ENCODE measurements at regions not wholly inside any gene's neighbourhood (a gene's known extent, or its start where the extent isn't known, plus 50 kb on each side); places are given as distances from the start of the nearest gene placed in this dataset.

DNA sequence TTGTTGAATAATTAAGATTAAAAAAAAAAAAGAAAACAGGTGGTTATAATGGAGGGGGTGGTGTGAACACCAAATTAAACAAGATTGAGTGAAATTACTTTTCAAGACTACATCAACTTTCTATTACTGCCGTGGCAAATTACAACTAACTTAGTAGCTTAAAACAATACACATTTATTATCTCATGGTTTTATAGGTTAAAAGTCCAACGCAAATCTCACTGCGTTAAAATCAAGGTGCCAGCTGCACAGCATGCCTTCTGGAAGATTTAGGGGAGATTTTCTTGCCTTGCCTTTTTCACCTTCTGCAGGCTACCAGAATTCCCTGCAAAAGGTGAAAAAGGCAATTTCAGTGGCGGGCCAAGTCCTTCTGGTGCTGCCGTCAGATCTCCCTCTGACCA, 58.5 kb downstream of the ATXN3L start:
- Mint-ChIP-seq H3K9me3 (ENCODE audit: insufficient read depth) (no peaks in the 10 kb centered on the region), H3K4me3 (no peak overlapping the region), H3K4me1 (peaks cover 34% of the 10 kb centered on the region), H3K27ac (no peak overlapping the region), H3K27me3 (no peaks in the 10 kb centered on the region)
- Histone ChIP-seq H3K36me3 (replicated peaks in 1 of 2; ENCODE audit: control extremely low read depth in 1 of 2, control insufficient read depth in 1 of 2, extremely low read depth in 1 of 2, insufficient read depth in 2 of 2, low read length in 1 of 2) (no peaks in the 10 kb centered on the region), H3K4me1 (ENCODE audit: control insufficient read depth in 2 of 2, insufficient read depth in 2 of 2, low read length in 2 of 2) (peaks cover 40 to 47% of the 10 kb centered on the region in 2 donors), H2AFZ (ENCODE audit: insufficient read depth, low read depth, low read length, poor library complexity, severe bottlenecking) (no peak overlapping the region), H3K4me2 (replicated peaks; ENCODE audit: low read depth, low read length, poor library complexity, severe bottlenecking) (no peak overlapping the region), H3K4me3 (ENCODE audit: control extremely low read depth in 1 of 5, extremely low read depth in 1 of 5, insufficient read depth in 1 of 5, low read depth in 2 of 5, low read length in 4 of 5) (no peak overlapping the region), H3K27ac (ENCODE audit: low read length in 2 of 2) (no peak overlapping the region), H3K9me3 (ENCODE audit: control extremely low read depth in 1 of 3, control insufficient read depth in 2 of 3, insufficient read depth in 1 of 3, low read length in 2 of 3) (peaks cover 0 to 4% (median 0%) of the 10 kb centered on the region in 3 donors), H3K27me3 (replicated peaks in 1 of 4; ENCODE audit: control extremely low read depth in 1 of 4, control insufficient read depth in 3 of 4, insufficient read depth in 4 of 4, low read length in 3 of 4) (no peaks in the 10 kb centered on the region), H3K79me2 (ENCODE audit: control insufficient read depth, insufficient read depth, low read length) (no peaks in the 10 kb centered on the region), H3K9ac (ENCODE audit: low read length) (no peak overlapping the region), H4K20me1 (ENCODE audit: control insufficient read depth, insufficient read depth, low read length, poor library complexity, severe bottlenecking) (no peaks in the 10 kb centered on the region)
- TF ChIP-seq, protein P1, sequence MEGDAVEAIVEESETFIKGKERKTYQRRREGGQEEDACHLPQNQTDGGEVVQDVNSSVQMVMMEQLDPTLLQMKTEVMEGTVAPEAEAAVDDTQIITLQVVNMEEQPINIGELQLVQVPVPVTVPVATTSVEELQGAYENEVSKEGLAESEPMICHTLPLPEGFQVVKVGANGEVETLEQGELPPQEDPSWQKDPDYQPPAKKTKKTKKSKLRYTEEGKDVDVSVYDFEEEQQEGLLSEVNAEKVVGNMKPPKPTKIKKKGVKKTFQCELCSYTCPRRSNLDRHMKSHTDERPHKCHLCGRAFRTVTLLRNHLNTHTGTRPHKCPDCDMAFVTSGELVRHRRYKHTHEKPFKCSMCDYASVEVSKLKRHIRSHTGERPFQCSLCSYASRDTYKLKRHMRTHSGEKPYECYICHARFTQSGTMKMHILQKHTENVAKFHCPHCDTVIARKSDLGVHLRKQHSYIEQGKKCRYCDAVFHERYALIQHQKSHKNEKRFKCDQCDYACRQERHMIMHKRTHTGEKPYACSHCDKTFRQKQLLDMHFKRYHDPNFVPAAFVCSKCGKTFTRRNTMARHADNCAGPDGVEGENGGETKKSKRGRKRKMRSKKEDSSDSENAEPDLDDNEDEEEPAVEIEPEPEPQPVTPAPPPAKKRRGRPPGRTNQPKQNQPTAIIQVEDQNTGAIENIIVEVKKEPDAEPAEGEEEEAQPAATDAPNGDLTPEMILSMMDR (IDR thresholded peaks at IDR 0.05) = no peak
- TF ChIP-seq EZH2 (IDR thresholded peaks at IDR 0.05; ENCODE audit: borderline replicate concordance, insufficient read depth, low read depth, low read length, poor library complexity, severe bottlenecking) = no peak
- intact Hi-C loops (cut with micrococcal nuclease) = loop anchor here (5.0 kb wide), 3 partner anchors 169 to 226 kb away; no protein-coding TSS in a partner anchor
- ChIA-PET POLR2A (no interaction called here), CTCF (no interaction called here)
- WGBS (ENCODE audit: insufficient coverage) = 100% methylated on average over 2 of the region's 5 CpGs
- no peak for ATAC-seq (ENCODE audit: low read depth)
- no peak for DNase-seq

DNA sequence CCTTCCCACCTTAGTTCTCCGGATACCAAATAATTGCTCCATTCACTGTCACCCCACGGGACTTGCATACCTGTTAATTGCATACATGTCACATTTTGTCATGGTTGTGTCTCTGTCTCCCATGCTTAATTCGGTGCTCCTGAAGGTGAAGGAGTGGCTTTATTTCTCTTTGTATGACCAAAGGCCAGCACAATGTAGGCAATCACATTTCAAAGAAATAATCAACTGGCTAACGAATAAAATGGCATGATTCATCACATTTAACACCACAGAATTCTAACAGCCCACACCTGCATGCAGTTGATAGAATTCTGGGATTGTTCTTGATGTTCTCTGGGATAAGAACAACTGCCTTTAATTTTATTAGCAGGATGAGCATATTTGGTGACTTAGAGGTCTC, 59.3 kb downstream of the ATXN3L start:
- peaks cover 46 to 53% of the 10 kb centered on the region in 2 donors for H3K4me1 ChIP-seq (ENCODE audit: control insufficient read depth in 2 of 2, insufficient read depth in 2 of 2, low read length in 2 of 2)
- ChIA-PET POLR2A (no interaction called here), CTCF (interaction anchor here (1.0 kb wide), 1 partner anchor 314 kb away, joined by 3 read pairs; no protein-coding TSS in a partner anchor)

More for the DNA sequence above, 59.3 kb downstream of the ATXN3L start:
- Histone ChIP-seq H2AFZ (ENCODE audit: insufficient read depth, low read depth, low read length, poor library complexity, severe bottlenecking) (no peak overlapping the region), H3K4me3 (ENCODE audit: control extremely low read depth in 1 of 5, extremely low read depth in 1 of 5, insufficient read depth in 1 of 5, low read depth in 2 of 5, low read length in 4 of 5) (no peak overlapping the region), H4K20me1 (ENCODE audit: control insufficient read depth, insufficient read depth, low read length, poor library complexity, severe bottlenecking) (no peaks in the 10 kb centered on the region), H3K4me2 (replicated peaks; ENCODE audit: low read depth, low read length, poor library complexity, severe bottlenecking) (no peak overlapping the region), H3K36me3 (replicated peaks in 1 of 2; ENCODE audit: control extremely low read depth in 1 of 2, control insufficient read depth in 1 of 2, extremely low read depth in 1 of 2, insufficient read depth in 2 of 2, low read length in 1 of 2) (no peaks in the 10 kb centered on the region), H3K79me2 (ENCODE audit: control insufficient read depth, insufficient read depth, low read length) (no peaks in the 10 kb centered on the region), H3K27ac (ENCODE audit: low read length in 2 of 2) (no peak overlapping the region), H3K9ac (ENCODE audit: low read length) (no peak overlapping the region), H3K27me3 (replicated peaks in 1 of 4; ENCODE audit: control extremely low read depth in 1 of 4, control insufficient read depth in 3 of 4, insufficient read depth in 4 of 4, low read length in 3 of 4) (no peaks in the 10 kb centered on the region), H3K9me3 (ENCODE audit: control extremely low read depth in 1 of 3, control insufficient read depth in 2 of 3, insufficient read depth in 1 of 3, low read length in 2 of 3) (peaks cover 0 to 4% (median 0%) of the 10 kb centered on the region in 3 donors)
- WGBS (ENCODE audit: insufficient coverage) = no CpG with 5 or more reads among the region's 4 CpGs
- Mint-ChIP-seq H3K27ac (no peak overlapping the region), H3K9me3 (ENCODE audit: insufficient read depth) (no peaks in the 10 kb centered on the region), H3K27me3 (no peaks in the 10 kb centered on the region), H3K4me1 (peaks cover 41% of the 10 kb centered on the region), H3K4me3 (no peak overlapping the region)
- TF ChIP-seq EZH2 (IDR thresholded peaks at IDR 0.05; ENCODE audit: borderline replicate concordance, insufficient read depth, low read depth, low read length, poor library complexity, severe bottlenecking) = no peak
- TF ChIP-seq, protein P1 (IDR thresholded peaks at IDR 0.05) = no peak
- intact Hi-C loops (cut with micrococcal nuclease) = loop anchor here (5.0 kb wide), 3 partner anchors 168 to 227 kb away; no protein-coding TSS in a partner anchor
- ATAC-seq (ENCODE audit: low read depth) (no peak), DNase-seq (no peak)

Measured in B cell (primary cell).